GM19025 (cell line): ENCODE measurements at regions not wholly inside any gene's neighbourhood (a gene's known extent, or its start where the extent isn't known, plus 50 kb on each side); places are given as distances from the start of the nearest gene placed in this dataset.
"Not testable (repeated sequence)": the region's sequence is repeated elsewhere in the genome, so short reads cannot be mapped to it uniquely, and the experiment has no call there.

Experiments used
- ATAC-seq: cut with Tn5 transposase; IDR thresholded peaks from one replicate; pipeline ENCODE4 v1.9.1; 2021; ENCODE audit warnings: mild to moderate bottlenecking, low read depth, moderate library complexity; ENCODE audit not compliant: unreplicated experiment

GRCh38 chr1:83306811-83307210, 692.1 kb downstream of the TTLL7 start:
- not testable (repeated sequence) for ATAC-seq

GRCh38 chr1:83295594-83295993, 703.3 kb downstream of the TTLL7 start:
- not testable (repeated sequence) for ATAC-seq

- ATAC-seq, result not testable (repeated sequence)
Observed at GRCh38 chr1:83287391-83287790, 711.5 kb downstream of the TTLL7 start.

GRCh38 chr1:83274656-83275055, 724.3 kb downstream of the TTLL7 start:
- ATAC-seq, result not testable (repeated sequence)

- not testable (repeated sequence) for ATAC-seq
Observed at GRCh38 chr1:83272484-83272883, 726.4 kb downstream of the TTLL7 start.

GRCh38 chr1:83271834-83272233, 727.1 kb downstream of the TTLL7 start:
- not testable (repeated sequence) for ATAC-seq

- ATAC-seq, result not testable (repeated sequence)
Observed at GRCh38 chr1:83270801-83271200, 728.1 kb downstream of the TTLL7 start.

GRCh38 chr1:83263808-83264207, 735.1 kb downstream of the TTLL7 start:
- not testable (repeated sequence) for ATAC-seq

- not testable (repeated sequence) for ATAC-seq
Observed at GRCh38 chr1:83251687-83252086, 747.2 kb downstream of the TTLL7 start.

- not testable (repeated sequence) for ATAC-seq
Observed at GRCh38 chr1:83246780-83247179, 752.2 kb downstream of the TTLL7 start.

GRCh38 chr1:83244832-83245231, 754.1 kb downstream of the TTLL7 start:
- not testable (repeated sequence) for ATAC-seq

GRCh38 chr1:83239568-83239967, 759.4 kb downstream of the TTLL7 start:
- ATAC-seq, result not testable (repeated sequence)

- ATAC-seq, result not testable (repeated sequence)
Observed at GRCh38 chr1:83238654-83239053, 760.3 kb downstream of the TTLL7 start.

GRCh38 chr1:83219788-83220187, 779.1 kb downstream of the TTLL7 start:
- ATAC-seq, result not testable (repeated sequence)

GRCh38 chr1:83218036-83218716, 780.8 kb downstream of the TTLL7 start:
- not testable (repeated sequence) for ATAC-seq

- not testable (repeated sequence) for ATAC-seq
Observed at GRCh38 chr1:83214317-83214716, 784.6 kb downstream of the TTLL7 start.

- not testable (repeated sequence) for ATAC-seq
Observed at GRCh38 chr1:83213648-83214047, 785.3 kb downstream of the TTLL7 start.

- not testable (repeated sequence) for ATAC-seq
Observed at GRCh38 chr1:83212033-83212432, 786.9 kb downstream of the TTLL7 start.

GRCh38 chr1:83208540-83208939, 790.4 kb downstream of the TTLL7 start:
- ATAC-seq, result not testable (repeated sequence)

GRCh38 chr1:83194610-83195009, 804.3 kb downstream of the TTLL7 start:
- not testable (repeated sequence) for ATAC-seq

- not testable (repeated sequence) for ATAC-seq
Observed at GRCh38 chr1:83182033-83182728, 816.8 kb downstream of the TTLL7 start.

- ATAC-seq, result not testable (repeated sequence)
Observed at GRCh38 chr1:83180621-83181020, 818.3 kb downstream of the TTLL7 start.
